ENCODE measurements at regions not wholly inside any gene's neighbourhood (a gene's known extent, or its start where the extent isn't known, plus 50 kb on each side); places are given as distances from the start of the nearest gene placed in this dataset.

- Histone ChIP-seq H3K9me3 (ENCODE audit: control insufficient read depth, insufficient read depth, low read depth, low read length) (no peaks in the 10 kb centered on the region), H3K4me3 (replicated peaks in 1 of 4; ENCODE audit: control extremely low read depth in 1 of 4, insufficient read depth in 1 of 4, low read depth in 3 of 4, low read length in 4 of 4) (no peak overlapping the region), H3K27ac (ENCODE audit: insufficient read depth, low read length) (no peak overlapping the region), H3K4me2 (ENCODE audit: extremely low read depth, insufficient read depth, low read length) (no peak overlapping the region), H3K27me3 (ENCODE audit: control insufficient read depth, insufficient read depth, low read length) (no peaks in the 10 kb centered on the region), H2AFZ (ENCODE audit: low read length) (no peak overlapping the region), H3K9ac (ENCODE audit: insufficient read depth, low read length) (no peak overlapping the region), H3K36me3 (ENCODE audit: control insufficient read depth, insufficient read depth, low read length) (no peaks in the 10 kb centered on the region), H3K79me2 (ENCODE audit: control insufficient read depth, insufficient read depth, low read length) (no peaks in the 10 kb centered on the region), H3K4me1 (ENCODE audit: control insufficient read depth, extremely low read depth, insufficient read depth, low read length) (no peaks in the 10 kb centered on the region), H4K20me1 (ENCODE audit: control insufficient read depth, extremely low read depth, insufficient read depth, low read length) (no peaks in the 10 kb centered on the region)
- TF ChIP-seq CTCF (conservative IDR thresholded peaks at IDR 0.05 in 1 of 2, IDR thresholded peaks at IDR 0.05 in 1 of 2; ENCODE audit: low read depth in 1 of 2, low read length in 2 of 2) (no peak), EZH2 (IDR thresholded peaks at IDR 0.05; ENCODE audit: low read length, missing control alignments) (no peak)
- no peak for DNase-seq (ENCODE audit: low read depth in 2 of 2)
Measured at GRCh38 chr2:145102706-145103105, 582.8 kb upstream of the ZEB2 start.

- H3K79me2 ChIP-seq (ENCODE audit: control insufficient read depth, insufficient read depth, low read length) = no peaks in the 10 kb centered on the region
- no peak for DNase-seq (ENCODE audit: low read depth in 2 of 2)
Measured at GRCh38 chr2:145100301-145100700, 580.4 kb upstream of the ZEB2 start.

GRCh38 chr2:145096582-145096981 is 576.7 kb upstream of the ZEB2 start:
- H3K9me3 ChIP-seq (ENCODE audit: control insufficient read depth, insufficient read depth, low read depth, low read length) = no peaks in the 10 kb centered on the region
- H3K36me3 ChIP-seq (ENCODE audit: control insufficient read depth, insufficient read depth, low read length) = no peaks in the 10 kb centered on the region
- no peak overlapping the region for H3K9ac ChIP-seq (ENCODE audit: insufficient read depth, low read length)
- H4K20me1 ChIP-seq (ENCODE audit: control insufficient read depth, extremely low read depth, insufficient read depth, low read length) = no peaks in the 10 kb centered on the region
- H3K79me2 ChIP-seq (ENCODE audit: control insufficient read depth, insufficient read depth, low read length) = no peaks in the 10 kb centered on the region
- no peak for TF ChIP-seq EZH2 (IDR thresholded peaks at IDR 0.05; ENCODE audit: low read length, missing control alignments)
- no peak for TF ChIP-seq CTCF (conservative IDR thresholded peaks at IDR 0.05 in 1 of 2, IDR thresholded peaks at IDR 0.05 in 1 of 2; ENCODE audit: low read depth in 1 of 2, low read length in 2 of 2)
- peak in 1 of 2 donors; percentile 78 for DNase-seq (ENCODE audit: low read depth in 2 of 2)
- no peaks in the 10 kb centered on the region for H3K27me3 ChIP-seq (ENCODE audit: control insufficient read depth, insufficient read depth, low read length)
- H2AFZ ChIP-seq (ENCODE audit: low read length) = no peak overlapping the region
- H3K27ac ChIP-seq (ENCODE audit: insufficient read depth, low read length) = peak overlapping the region; percentile 43
- H3K4me3 ChIP-seq (replicated peaks in 1 of 4; ENCODE audit: control extremely low read depth in 1 of 4, insufficient read depth in 1 of 4, low read depth in 3 of 4, low read length in 4 of 4) = no peak overlapping the region
- peaks cover 9% of the 10 kb centered on the region for H3K4me1 ChIP-seq (ENCODE audit: control insufficient read depth, extremely low read depth, insufficient read depth, low read length)
- no peak overlapping the region for H3K4me2 ChIP-seq (ENCODE audit: extremely low read depth, insufficient read depth, low read length)

More at GRCh38 chr2:145100301-145100700, 580.4 kb upstream of the ZEB2 start:
- peaks cover 4% of the 10 kb centered on the region for H3K4me1 ChIP-seq (ENCODE audit: control insufficient read depth, extremely low read depth, insufficient read depth, low read length)
- no peak overlapping the region for H2AFZ ChIP-seq (ENCODE audit: low read length)
- H3K9ac ChIP-seq (ENCODE audit: insufficient read depth, low read length) = no peak overlapping the region
- no peak overlapping the region for H3K4me3 ChIP-seq (replicated peaks in 1 of 4; ENCODE audit: control extremely low read depth in 1 of 4, insufficient read depth in 1 of 4, low read depth in 3 of 4, low read length in 4 of 4)
- no peak overlapping the region for H3K4me2 ChIP-seq (ENCODE audit: extremely low read depth, insufficient read depth, low read length)
- H3K27me3 ChIP-seq (ENCODE audit: control insufficient read depth, insufficient read depth, low read length) = no peaks in the 10 kb centered on the region
- no peak for TF ChIP-seq EZH2 (IDR thresholded peaks at IDR 0.05; ENCODE audit: low read length, missing control alignments)
- no peak for TF ChIP-seq CTCF (conservative IDR thresholded peaks at IDR 0.05 in 1 of 2, IDR thresholded peaks at IDR 0.05 in 1 of 2; ENCODE audit: low read depth in 1 of 2, low read length in 2 of 2)
- no peak overlapping the region for H3K27ac ChIP-seq (ENCODE audit: insufficient read depth, low read length)
- no peaks in the 10 kb centered on the region for H3K36me3 ChIP-seq (ENCODE audit: control insufficient read depth, insufficient read depth, low read length)
- no peaks in the 10 kb centered on the region for H4K20me1 ChIP-seq (ENCODE audit: control insufficient read depth, extremely low read depth, insufficient read depth, low read length)
- no peaks in the 10 kb centered on the region for H3K9me3 ChIP-seq (ENCODE audit: control insufficient read depth, insufficient read depth, low read depth, low read length)

All from fibroblast of lung (primary cell).